ENCODE measurements at regions not wholly inside any gene's neighbourhood (a gene's known extent, or its start where the extent isn't known, plus 50 kb on each side); places are given as distances from the start of the nearest gene placed in this dataset.

- TF ChIP-seq ZNF274 (IDR thresholded peaks at IDR 0.05; ENCODE audit: low read depth, low read length) = no peak
- no peak for TF ChIP-seq SUZ12 (IDR thresholded peaks at IDR 0.05; ENCODE audit: extremely low read depth, insufficient read depth, insufficient read length)
- no peak for TF ChIP-seq YY1 (IDR thresholded peaks at IDR 0.05; ENCODE audit: insufficient read depth, insufficient read length)
These were observed 692.0 kb upstream of the SLC10A2 start for GRCh38 chr13:103758222-103758621.
